ENCODE measurements at regions not wholly inside any gene's neighbourhood (a gene's known extent, or its start where the extent isn't known, plus 50 kb on each side); places are given as distances from the start of the nearest gene placed in this dataset.

DNA sequence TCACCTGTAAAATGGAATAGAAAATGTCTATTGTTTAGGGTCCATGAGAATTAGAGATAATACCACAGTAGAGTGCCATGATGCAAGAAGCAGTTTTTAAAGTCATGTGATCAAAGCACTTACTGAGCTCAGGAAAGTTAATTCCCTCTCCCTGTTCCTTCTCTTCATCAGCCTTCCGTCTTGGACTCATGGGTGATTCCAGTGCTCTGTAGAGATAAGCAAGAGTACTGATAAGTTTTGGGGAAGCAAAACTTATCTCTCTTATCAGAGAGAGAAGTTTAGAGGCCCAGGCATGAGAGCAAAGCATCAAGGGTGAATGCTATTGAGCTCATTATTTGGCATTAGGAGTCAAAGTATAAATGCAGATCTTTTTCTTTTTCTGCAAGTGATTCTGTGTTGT lies 410.1 kb downstream of the AGTPBP1 start:
- TF ChIP-seq, protein P1, sequence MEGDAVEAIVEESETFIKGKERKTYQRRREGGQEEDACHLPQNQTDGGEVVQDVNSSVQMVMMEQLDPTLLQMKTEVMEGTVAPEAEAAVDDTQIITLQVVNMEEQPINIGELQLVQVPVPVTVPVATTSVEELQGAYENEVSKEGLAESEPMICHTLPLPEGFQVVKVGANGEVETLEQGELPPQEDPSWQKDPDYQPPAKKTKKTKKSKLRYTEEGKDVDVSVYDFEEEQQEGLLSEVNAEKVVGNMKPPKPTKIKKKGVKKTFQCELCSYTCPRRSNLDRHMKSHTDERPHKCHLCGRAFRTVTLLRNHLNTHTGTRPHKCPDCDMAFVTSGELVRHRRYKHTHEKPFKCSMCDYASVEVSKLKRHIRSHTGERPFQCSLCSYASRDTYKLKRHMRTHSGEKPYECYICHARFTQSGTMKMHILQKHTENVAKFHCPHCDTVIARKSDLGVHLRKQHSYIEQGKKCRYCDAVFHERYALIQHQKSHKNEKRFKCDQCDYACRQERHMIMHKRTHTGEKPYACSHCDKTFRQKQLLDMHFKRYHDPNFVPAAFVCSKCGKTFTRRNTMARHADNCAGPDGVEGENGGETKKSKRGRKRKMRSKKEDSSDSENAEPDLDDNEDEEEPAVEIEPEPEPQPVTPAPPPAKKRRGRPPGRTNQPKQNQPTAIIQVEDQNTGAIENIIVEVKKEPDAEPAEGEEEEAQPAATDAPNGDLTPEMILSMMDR (IDR thresholded peaks at IDR 0.05; ENCODE audit: low read depth, low read length, missing input control) = no peak
- TF ChIP-seq TAF1 (conservative IDR thresholded peaks at IDR 0.05) = no peak
